HL-60 (cell line): ENCODE measurements at regions not wholly inside any gene's neighbourhood (a gene's known extent, or its start where the extent isn't known, plus 50 kb on each side); places are given as distances from the start of the nearest gene placed in this dataset.

Source experiments
- POLR2AphosphoS5 ChIP-seq: IDR thresholded peaks from 2 replicates; pipeline ENCODE4 v1.6.1; 2012; ENCODE audit warnings: low read depth
- TF ChIP-seq, protein P1 (sequence below): IDR thresholded peaks from one replicate; pipeline ENCODE4 v1.5.1; 2011; ENCODE audit warnings: low read length, control low read depth, inconsistent platforms; ENCODE audit not compliant: insufficient read depth
- TF ChIP-seq, protein P2 (sequence below): IDR thresholded peaks from 2 replicates; pipeline ENCODE4 v1.6.1; 2012; ENCODE audit warnings: low read depth; ENCODE audit not compliant: insufficient replicate concordance

DNA sequence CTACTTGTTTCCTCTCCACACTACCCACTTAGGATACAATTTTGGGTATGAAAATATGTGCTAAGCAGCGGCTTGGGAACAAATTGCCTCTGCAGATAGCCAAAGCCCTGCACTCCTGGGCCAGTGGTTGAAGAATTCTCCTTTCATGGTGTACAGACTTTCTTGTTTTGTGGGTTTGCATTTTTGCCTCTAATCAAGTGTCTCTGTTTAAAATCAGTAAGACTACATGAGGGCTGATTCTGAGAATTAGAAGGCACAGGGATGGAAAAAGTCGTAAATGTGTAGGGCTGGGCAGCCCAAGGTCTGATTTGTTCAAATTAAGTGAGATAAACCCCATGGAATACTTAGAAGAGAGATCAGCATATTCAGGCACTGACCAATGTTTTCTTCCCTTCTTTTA is 103.7 kb upstream of the CD180 start:
- TF ChIP-seq, protein P1, sequence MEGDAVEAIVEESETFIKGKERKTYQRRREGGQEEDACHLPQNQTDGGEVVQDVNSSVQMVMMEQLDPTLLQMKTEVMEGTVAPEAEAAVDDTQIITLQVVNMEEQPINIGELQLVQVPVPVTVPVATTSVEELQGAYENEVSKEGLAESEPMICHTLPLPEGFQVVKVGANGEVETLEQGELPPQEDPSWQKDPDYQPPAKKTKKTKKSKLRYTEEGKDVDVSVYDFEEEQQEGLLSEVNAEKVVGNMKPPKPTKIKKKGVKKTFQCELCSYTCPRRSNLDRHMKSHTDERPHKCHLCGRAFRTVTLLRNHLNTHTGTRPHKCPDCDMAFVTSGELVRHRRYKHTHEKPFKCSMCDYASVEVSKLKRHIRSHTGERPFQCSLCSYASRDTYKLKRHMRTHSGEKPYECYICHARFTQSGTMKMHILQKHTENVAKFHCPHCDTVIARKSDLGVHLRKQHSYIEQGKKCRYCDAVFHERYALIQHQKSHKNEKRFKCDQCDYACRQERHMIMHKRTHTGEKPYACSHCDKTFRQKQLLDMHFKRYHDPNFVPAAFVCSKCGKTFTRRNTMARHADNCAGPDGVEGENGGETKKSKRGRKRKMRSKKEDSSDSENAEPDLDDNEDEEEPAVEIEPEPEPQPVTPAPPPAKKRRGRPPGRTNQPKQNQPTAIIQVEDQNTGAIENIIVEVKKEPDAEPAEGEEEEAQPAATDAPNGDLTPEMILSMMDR, result no peak
- no peak for TF ChIP-seq POLR2AphosphoS5
- TF ChIP-seq, protein P2, sequence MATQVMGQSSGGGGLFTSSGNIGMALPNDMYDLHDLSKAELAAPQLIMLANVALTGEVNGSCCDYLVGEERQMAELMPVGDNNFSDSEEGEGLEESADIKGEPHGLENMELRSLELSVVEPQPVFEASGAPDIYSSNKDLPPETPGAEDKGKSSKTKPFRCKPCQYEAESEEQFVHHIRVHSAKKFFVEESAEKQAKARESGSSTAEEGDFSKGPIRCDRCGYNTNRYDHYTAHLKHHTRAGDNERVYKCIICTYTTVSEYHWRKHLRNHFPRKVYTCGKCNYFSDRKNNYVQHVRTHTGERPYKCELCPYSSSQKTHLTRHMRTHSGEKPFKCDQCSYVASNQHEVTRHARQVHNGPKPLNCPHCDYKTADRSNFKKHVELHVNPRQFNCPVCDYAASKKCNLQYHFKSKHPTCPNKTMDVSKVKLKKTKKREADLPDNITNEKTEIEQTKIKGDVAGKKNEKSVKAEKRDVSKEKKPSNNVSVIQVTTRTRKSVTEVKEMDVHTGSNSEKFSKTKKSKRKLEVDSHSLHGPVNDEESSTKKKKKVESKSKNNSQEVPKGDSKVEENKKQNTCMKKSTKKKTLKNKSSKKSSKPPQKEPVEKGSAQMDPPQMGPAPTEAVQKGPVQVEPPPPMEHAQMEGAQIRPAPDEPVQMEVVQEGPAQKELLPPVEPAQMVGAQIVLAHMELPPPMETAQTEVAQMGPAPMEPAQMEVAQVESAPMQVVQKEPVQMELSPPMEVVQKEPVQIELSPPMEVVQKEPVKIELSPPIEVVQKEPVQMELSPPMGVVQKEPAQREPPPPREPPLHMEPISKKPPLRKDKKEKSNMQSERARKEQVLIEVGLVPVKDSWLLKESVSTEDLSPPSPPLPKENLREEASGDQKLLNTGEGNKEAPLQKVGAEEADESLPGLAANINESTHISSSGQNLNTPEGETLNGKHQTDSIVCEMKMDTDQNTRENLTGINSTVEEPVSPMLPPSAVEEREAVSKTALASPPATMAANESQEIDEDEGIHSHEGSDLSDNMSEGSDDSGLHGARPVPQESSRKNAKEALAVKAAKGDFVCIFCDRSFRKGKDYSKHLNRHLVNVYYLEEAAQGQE, result no peak
